GM13977 (cell line): ENCODE measurements at regions not wholly inside any gene's neighbourhood (a gene's known extent, or its start where the extent isn't known, plus 50 kb on each side); places are given as distances from the start of the nearest gene placed in this dataset.
"Not testable (repeated sequence)": the region's sequence is repeated elsewhere in the genome, so short reads cannot be mapped to it uniquely, and the experiment has no call there.

Experiments
- DNase-seq: peaks from one replicate; pipeline ENCODE4 v3.0.0; 2012; ENCODE audit warnings: low spot score
- CTCF ChIP-seq: IDR thresholded peaks from 2 replicates; pipeline ENCODE4 v1.5.1; 2012; ENCODE audit warnings: mild to moderate bottlenecking, control low read depth; ENCODE audit not compliant: insufficient read depth; ENCODE audit errors: extremely low read depth, missing control alignments
- in situ Hi-C: fragments of 300-500 bp; cut with MboI; formaldehyde crosslinking; loops from one replicate; pipeline ENCODE4 v1.12.0; 2022; ENCODE audit warnings: low sequenced_read_pairs, low pct_unique_long_range_greater_than_20kb, mixed read lengths, inconsistent platforms; ENCODE audit not compliant: unreplicated experiment

GRCh38 chr7:80309377-80309776 lies 174.7 kb downstream of the GNAI1 start:
- no peak for DNase-seq
- in situ Hi-C loops: no loop called here
- TF ChIP-seq CTCF: no peak

GRCh38 chr7:80307227-80307856 lies 172.7 kb downstream of the GNAI1 start:
- TF ChIP-seq CTCF: no peak
- in situ Hi-C loops: no loop called here

GRCh38 chr7:80303315-80303714 lies 168.7 kb downstream of the GNAI1 start:
- TF ChIP-seq CTCF: no peak
- no peak for DNase-seq
- in situ Hi-C loops: no loop called here

More at GRCh38 chr7:80307227-80307856, 172.7 kb downstream of the GNAI1 start:
- DNase-seq: no peak

- no peak for TF ChIP-seq CTCF
- DNase-seq: no peak
- in situ Hi-C loops: no loop called here
Observed at GRCh38 chr7:80302636-80303035, 168.0 kb downstream of the GNAI1 start.

- DNase-seq: no peak
- TF ChIP-seq CTCF: no peak
- in situ Hi-C loops: no loop called here
Observed at GRCh38 chr7:80302078-80302477, 167.4 kb downstream of the GNAI1 start.

GRCh38 chr7:80298201-80298600 lies 163.6 kb downstream of the GNAI1 start:
- TF ChIP-seq CTCF: no peak
- in situ Hi-C loops: no loop called here
- no peak for DNase-seq

- TF ChIP-seq CTCF: no peak
- in situ Hi-C loops: no loop called here
- no peak for DNase-seq
Observed at GRCh38 chr7:80294346-80294745, 159.7 kb downstream of the GNAI1 start.

- in situ Hi-C loops, DNase-seq: not testable (repeated sequence)
Observed at GRCh38 chr7:80292634-80293033, 158.0 kb downstream of the GNAI1 start.
